ENCODE measurements at regions not wholly inside any gene's neighbourhood (a gene's known extent, or its start where the extent isn't known, plus 50 kb on each side); places are given as distances from the start of the nearest gene placed in this dataset.
"Not testable (repeated sequence)": the region's sequence is repeated elsewhere in the genome, so short reads cannot be mapped to it uniquely, and the experiment has no call there.

- no peaks in the 10 kb centered on the region for H3K9me3 ChIP-seq (ENCODE audit: low read length)
- H3K4me3 ChIP-seq (ENCODE audit: low read depth in 1 of 2, low read length in 2 of 2): no peak overlapping the region
- H3K36me3 ChIP-seq (ENCODE audit: insufficient read depth, low read length): no peaks in the 10 kb centered on the region
- H3K27ac ChIP-seq (ENCODE audit: low read depth, low read length): no peak overlapping the region
- no peak overlapping the region for H3K9ac ChIP-seq (ENCODE audit: low read length)
- no peaks in the 10 kb centered on the region for H3K4me1 ChIP-seq (ENCODE audit: insufficient read depth, low read length)
- H3K27me3 ChIP-seq (ENCODE audit: control insufficient read depth in 1 of 2, insufficient read depth in 2 of 2, low read length in 2 of 2): no peaks in the 10 kb centered on the region
These were observed 121.8 kb downstream of the OXSM start for GRCh38 chr3:25911525-25912295.

GRCh38 chr3:25913179-25913578, 123.3 kb downstream of the OXSM start:
- Histone ChIP-seq H3K9me3 (ENCODE audit: low read length) (peaks cover 5% of the 10 kb centered on the region), H3K36me3 (ENCODE audit: insufficient read depth, low read length) (no peaks in the 10 kb centered on the region), H3K4me3 (ENCODE audit: low read depth in 1 of 2, low read length in 2 of 2) (no peak overlapping the region)

GRCh38 chr3:25915673-25916072, 125.8 kb downstream of the OXSM start:
- H3K4me1 ChIP-seq (ENCODE audit: insufficient read depth, low read length): no peaks in the 10 kb centered on the region
- peaks cover 5% of the 10 kb centered on the region for H3K9me3 ChIP-seq (ENCODE audit: low read length)
- no peak overlapping the region for H3K9ac ChIP-seq (ENCODE audit: low read length)
- no peak overlapping the region for H3K4me3 ChIP-seq (ENCODE audit: low read depth in 1 of 2, low read length in 2 of 2)
- no peaks in the 10 kb centered on the region for H3K27me3 ChIP-seq (ENCODE audit: control insufficient read depth in 1 of 2, insufficient read depth in 2 of 2, low read length in 2 of 2)
- H3K36me3 ChIP-seq (ENCODE audit: insufficient read depth, low read length): no peaks in the 10 kb centered on the region
- no peak overlapping the region for H3K27ac ChIP-seq (ENCODE audit: low read depth, low read length)

More at GRCh38 chr3:25913179-25913578, 123.3 kb downstream of the OXSM start:
- no peak overlapping the region for H3K9ac ChIP-seq (ENCODE audit: low read length)
- H3K27ac ChIP-seq (ENCODE audit: low read depth, low read length): no peak overlapping the region
- H3K27me3 ChIP-seq (ENCODE audit: control insufficient read depth in 1 of 2, insufficient read depth in 2 of 2, low read length in 2 of 2): no peaks in the 10 kb centered on the region
- no peaks in the 10 kb centered on the region for H3K4me1 ChIP-seq (ENCODE audit: insufficient read depth, low read length)

- Histone ChIP-seq H3K27me3 (ENCODE audit: control insufficient read depth in 1 of 2, insufficient read depth in 2 of 2, low read length in 2 of 2) (no peaks in the 10 kb centered on the region), H3K27ac (ENCODE audit: low read depth, low read length) (no peak overlapping the region), H3K9ac (ENCODE audit: low read length) (no peak overlapping the region), H3K4me3 (ENCODE audit: low read depth in 1 of 2, low read length in 2 of 2) (no peak overlapping the region), H3K36me3 (ENCODE audit: insufficient read depth, low read length) (no peaks in the 10 kb centered on the region), H3K9me3 (ENCODE audit: low read length) (peaks cover 5% of the 10 kb centered on the region), H3K4me1 (ENCODE audit: insufficient read depth, low read length) (no peaks in the 10 kb centered on the region)
These were observed 126.4 kb downstream of the OXSM start for GRCh38 chr3:25916321-25916720.

GRCh38 chr3:25931967-25932366, 142.1 kb downstream of the OXSM start:
- H3K9me3 ChIP-seq (ENCODE audit: low read length); H3K4me1 ChIP-seq (ENCODE audit: insufficient read depth, low read length); H3K27me3 ChIP-seq (ENCODE audit: control insufficient read depth in 1 of 2, insufficient read depth in 2 of 2, low read length in 2 of 2); H3K4me3 ChIP-seq (ENCODE audit: low read depth in 1 of 2, low read length in 2 of 2); H3K9ac ChIP-seq (ENCODE audit: low read length); H3K36me3 ChIP-seq (ENCODE audit: insufficient read depth, low read length); H3K27ac ChIP-seq (ENCODE audit: low read depth, low read length): not testable (repeated sequence)

- Histone ChIP-seq H3K27ac (ENCODE audit: low read depth, low read length) (no peak overlapping the region), H3K36me3 (ENCODE audit: insufficient read depth, low read length) (no peaks in the 10 kb centered on the region), H3K4me1 (ENCODE audit: insufficient read depth, low read length) (no peaks in the 10 kb centered on the region), H3K9ac (ENCODE audit: low read length) (no peak overlapping the region), H3K27me3 (ENCODE audit: control insufficient read depth in 1 of 2, insufficient read depth in 2 of 2, low read length in 2 of 2) (no peaks in the 10 kb centered on the region), H3K9me3 (ENCODE audit: low read length) (no peaks in the 10 kb centered on the region), H3K4me3 (ENCODE audit: low read depth in 1 of 2, low read length in 2 of 2) (no peak overlapping the region)
These were observed 148.9 kb downstream of the OXSM start for GRCh38 chr3:25938566-25939325.

GRCh38 chr3:25940935-25941334, 151.0 kb downstream of the OXSM start:
- Histone ChIP-seq H3K36me3 (ENCODE audit: insufficient read depth, low read length) (no peaks in the 10 kb centered on the region), H3K9ac (ENCODE audit: low read length) (no peak overlapping the region), H3K27me3 (ENCODE audit: control insufficient read depth in 1 of 2, insufficient read depth in 2 of 2, low read length in 2 of 2) (no peaks in the 10 kb centered on the region), H3K4me3 (ENCODE audit: low read depth in 1 of 2, low read length in 2 of 2) (no peak overlapping the region), H3K27ac (ENCODE audit: low read depth, low read length) (no peak overlapping the region), H3K4me1 (ENCODE audit: insufficient read depth, low read length) (no peaks in the 10 kb centered on the region), H3K9me3 (ENCODE audit: low read length) (no peaks in the 10 kb centered on the region)

- no peaks in the 10 kb centered on the region for H3K36me3 ChIP-seq (ENCODE audit: insufficient read depth, low read length)
- H3K9me3 ChIP-seq (ENCODE audit: low read length): no peaks in the 10 kb centered on the region
- no peak overlapping the region for H3K27ac ChIP-seq (ENCODE audit: low read depth, low read length)
- no peaks in the 10 kb centered on the region for H3K4me1 ChIP-seq (ENCODE audit: insufficient read depth, low read length)
- H3K9ac ChIP-seq (ENCODE audit: low read length): no peak overlapping the region
- no peak overlapping the region for H3K4me3 ChIP-seq (ENCODE audit: low read depth in 1 of 2, low read length in 2 of 2)
- H3K27me3 ChIP-seq (ENCODE audit: control insufficient read depth in 1 of 2, insufficient read depth in 2 of 2, low read length in 2 of 2): no peaks in the 10 kb centered on the region
These were observed 154.4 kb downstream of the OXSM start for GRCh38 chr3:25944329-25944728.

- no peaks in the 10 kb centered on the region for H3K4me1 ChIP-seq (ENCODE audit: insufficient read depth, low read length)
- no peak overlapping the region for H3K4me3 ChIP-seq (ENCODE audit: low read depth in 1 of 2, low read length in 2 of 2)
- no peak overlapping the region for H3K27ac ChIP-seq (ENCODE audit: low read depth, low read length)
- no peaks in the 10 kb centered on the region for H3K27me3 ChIP-seq (ENCODE audit: control insufficient read depth in 1 of 2, insufficient read depth in 2 of 2, low read length in 2 of 2)
- no peaks in the 10 kb centered on the region for H3K9me3 ChIP-seq (ENCODE audit: low read length)
- no peak overlapping the region for H3K9ac ChIP-seq (ENCODE audit: low read length)
- H3K36me3 ChIP-seq (ENCODE audit: insufficient read depth, low read length): no peaks in the 10 kb centered on the region
These were observed 155.5 kb downstream of the OXSM start for GRCh38 chr3:25945366-25945765.

GRCh38 chr3:25945836-25946235, 155.9 kb downstream of the OXSM start:
- H3K4me3 ChIP-seq (ENCODE audit: low read depth in 1 of 2, low read length in 2 of 2): no peak overlapping the region
- H3K27ac ChIP-seq (ENCODE audit: low read depth, low read length): no peak overlapping the region
- H3K9me3 ChIP-seq (ENCODE audit: low read length): no peaks in the 10 kb centered on the region
- no peaks in the 10 kb centered on the region for H3K4me1 ChIP-seq (ENCODE audit: insufficient read depth, low read length)
- no peak overlapping the region for H3K9ac ChIP-seq (ENCODE audit: low read length)
- no peaks in the 10 kb centered on the region for H3K27me3 ChIP-seq (ENCODE audit: control insufficient read depth in 1 of 2, insufficient read depth in 2 of 2, low read length in 2 of 2)
- H3K36me3 ChIP-seq (ENCODE audit: insufficient read depth, low read length): no peaks in the 10 kb centered on the region

GRCh38 chr3:25952133-25952532, 162.2 kb downstream of the OXSM start:
- Histone ChIP-seq H3K4me1 (ENCODE audit: insufficient read depth, low read length) (no peaks in the 10 kb centered on the region), H3K27ac (ENCODE audit: low read depth, low read length) (no peak overlapping the region), H3K27me3 (ENCODE audit: control insufficient read depth in 1 of 2, insufficient read depth in 2 of 2, low read length in 2 of 2) (no peaks in the 10 kb centered on the region), H3K9me3 (ENCODE audit: low read length) (no peaks in the 10 kb centered on the region), H3K9ac (ENCODE audit: low read length) (no peak overlapping the region), H3K4me3 (ENCODE audit: low read depth in 1 of 2, low read length in 2 of 2) (no peak overlapping the region), H3K36me3 (ENCODE audit: insufficient read depth, low read length) (no peaks in the 10 kb centered on the region)

GRCh38 chr3:25957026-25957425, 167.1 kb downstream of the OXSM start:
- H3K9ac ChIP-seq (ENCODE audit: low read length): no peak overlapping the region
- no peak overlapping the region for H3K4me3 ChIP-seq (ENCODE audit: low read depth in 1 of 2, low read length in 2 of 2)
- H3K4me1 ChIP-seq (ENCODE audit: insufficient read depth, low read length): no peaks in the 10 kb centered on the region
- H3K27me3 ChIP-seq (ENCODE audit: control insufficient read depth in 1 of 2, insufficient read depth in 2 of 2, low read length in 2 of 2): no peaks in the 10 kb centered on the region
- H3K9me3 ChIP-seq (ENCODE audit: low read length): no peaks in the 10 kb centered on the region
- H3K36me3 ChIP-seq (ENCODE audit: insufficient read depth, low read length): no peaks in the 10 kb centered on the region
- no peak overlapping the region for H3K27ac ChIP-seq (ENCODE audit: low read depth, low read length)
